GM21786 (cell line): ENCODE measurements at regions not wholly inside any gene's neighbourhood (a gene's known extent, or its start where the extent isn't known, plus 50 kb on each side); places are given as distances from the start of the nearest gene placed in this dataset.
"Not testable (repeated sequence)": the region's sequence is repeated elsewhere in the genome, so short reads cannot be mapped to it uniquely, and the experiment has no call there.

Source experiments
- ATAC-seq: cut with Tn5 transposase; IDR thresholded peaks from one replicate; pipeline ENCODE4 v1.9.1; 2021; ENCODE audit not compliant: unreplicated experiment

GRCh38 chr16:61210076-61210475 lies 826.2 kb downstream of the CDH8 start:
- no peak for ATAC-seq

GRCh38 chr16:61195006-61195405 lies 841.2 kb downstream of the CDH8 start:
- ATAC-seq, result no peak

GRCh38 chr16:61194573-61194972 lies 841.7 kb downstream of the CDH8 start:
- no peak for ATAC-seq

GRCh38 chr16:61182391-61182790 lies 853.8 kb downstream of the CDH8 start:
- no peak for ATAC-seq

- no peak for ATAC-seq
Observed at GRCh38 chr16:61181982-61182381, 854.3 kb downstream of the CDH8 start.

- no peak for ATAC-seq
Observed at GRCh38 chr16:61179561-61179960, 856.7 kb downstream of the CDH8 start.

- ATAC-seq, result no peak
Observed at GRCh38 chr16:61165797-61166196, 870.4 kb downstream of the CDH8 start.

GRCh38 chr16:61150351-61150750 lies 885.9 kb downstream of the CDH8 start:
- ATAC-seq, result no peak

GRCh38 chr16:61149709-61150108 lies 886.5 kb downstream of the CDH8 start:
- no peak for ATAC-seq

GRCh38 chr16:61148930-61149329 lies 887.3 kb downstream of the CDH8 start:
- ATAC-seq, result no peak

GRCh38 chr16:61146429-61146828 lies 889.8 kb downstream of the CDH8 start:
- no peak for ATAC-seq

GRCh38 chr16:61131447-61131846 lies 904.8 kb downstream of the CDH8 start:
- no peak for ATAC-seq

GRCh38 chr16:61128545-61129323 lies 907.5 kb downstream of the CDH8 start:
- no peak for ATAC-seq

- ATAC-seq, result no peak
Observed at GRCh38 chr16:61105544-61105943, 930.7 kb downstream of the CDH8 start.

GRCh38 chr16:61098505-61098904 lies 937.7 kb downstream of the CDH8 start:
- ATAC-seq, result no peak

GRCh38 chr16:61091300-61091699 lies 944.9 kb downstream of the CDH8 start:
- not testable (repeated sequence) for ATAC-seq

- no peak for ATAC-seq
Observed at GRCh38 chr16:61083711-61084110, 952.5 kb downstream of the CDH8 start.

GRCh38 chr16:61074324-61074723 lies 961.9 kb downstream of the CDH8 start:
- no peak for ATAC-seq

- no peak for ATAC-seq
Observed at GRCh38 chr16:61057635-61058034, 978.6 kb downstream of the CDH8 start.

- ATAC-seq, result no peak
Observed at GRCh38 chr16:61050547-61050946, 985.7 kb downstream of the CDH8 start.

- no peak for ATAC-seq
Observed at GRCh38 chr16:61045931-61046330, 990.3 kb downstream of the CDH8 start.

- ATAC-seq, result no peak
Observed at GRCh38 chr16:61042737-61043136, 993.5 kb downstream of the CDH8 start.

- ATAC-seq, result no peak
Observed at GRCh38 chr16:61030616-61031015, 1005.6 kb downstream of the CDH8 start.
